ENCODE measurements at regions not wholly inside any gene's neighbourhood (a gene's known extent, or its start where the extent isn't known, plus 50 kb on each side); places are given as distances from the start of the nearest gene placed in this dataset.

DNA sequence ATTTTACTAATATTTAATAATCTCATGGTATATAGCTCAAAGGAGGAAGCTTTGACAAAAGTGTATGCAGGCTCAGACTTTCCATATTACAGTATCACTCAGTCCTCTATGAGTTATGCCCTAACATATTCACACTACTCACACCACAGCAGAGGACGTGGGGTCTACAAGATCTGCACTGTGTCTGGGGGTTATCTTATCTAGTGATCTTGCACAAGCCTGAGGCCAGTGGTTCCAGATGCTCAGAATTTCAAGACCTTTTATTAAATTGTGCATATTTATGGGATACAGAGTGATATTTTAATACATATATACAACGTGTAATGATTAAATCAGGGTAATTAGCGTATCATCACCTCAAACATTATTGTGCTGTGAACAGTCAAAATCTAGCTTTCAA, 933.1 kb downstream of the SQOR start:
- no peak for DNase-seq

DNA sequence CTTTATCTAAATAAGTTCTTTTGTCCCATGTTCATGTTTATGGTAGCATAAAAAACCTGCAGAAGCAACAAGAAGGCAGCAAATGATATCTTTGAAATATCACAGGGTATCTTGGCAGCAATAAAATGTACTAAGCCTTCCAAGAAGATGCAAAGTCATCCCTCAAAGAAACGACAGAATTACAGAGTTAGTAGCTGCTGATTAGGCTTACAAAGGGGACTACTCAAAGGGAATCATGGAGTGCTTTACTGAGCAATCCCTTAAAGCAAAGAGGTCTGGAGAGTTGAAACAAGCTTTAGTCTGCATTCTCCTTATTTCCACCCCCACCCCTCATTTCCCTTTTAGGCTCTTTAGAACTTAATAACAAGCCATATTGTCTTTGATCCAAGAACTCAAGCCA, 935.0 kb downstream of the SQOR start:
- DNase-seq = no peak

DNA sequence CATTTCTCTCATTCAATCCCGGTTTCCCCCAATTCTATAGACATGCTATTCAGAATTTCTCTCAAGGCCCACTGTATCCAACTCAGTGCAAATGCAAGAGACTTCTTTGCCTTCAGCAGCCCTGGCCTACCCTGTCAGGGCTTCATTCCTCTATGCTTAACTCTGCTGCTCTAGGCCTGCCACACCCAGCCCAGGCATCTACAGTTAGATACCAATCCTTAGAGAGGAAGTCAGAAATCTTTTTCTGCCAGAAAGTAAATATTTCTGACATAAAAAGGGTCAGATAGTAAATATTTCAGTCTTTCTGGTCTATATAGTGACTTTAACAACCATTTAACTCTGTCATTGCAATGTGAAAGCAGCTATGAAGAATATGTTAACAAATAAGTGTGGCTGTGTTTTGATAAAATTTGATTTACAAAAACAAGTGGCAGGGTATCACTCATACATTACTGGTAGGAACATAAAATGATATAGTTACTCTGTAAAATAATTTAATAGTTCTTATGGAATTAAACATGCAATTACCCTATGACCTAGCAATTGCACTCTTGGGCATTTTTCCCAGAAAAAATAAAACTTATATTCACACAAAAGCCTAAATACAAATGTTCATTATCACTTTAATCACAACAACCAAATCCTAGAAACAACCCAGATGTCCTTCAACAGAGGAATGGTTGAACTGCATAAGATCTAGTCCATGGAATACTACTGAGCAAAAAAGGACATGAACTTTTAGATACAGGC, 942.0 kb downstream of the SQOR start:
- no peak for DNase-seq

DNA sequence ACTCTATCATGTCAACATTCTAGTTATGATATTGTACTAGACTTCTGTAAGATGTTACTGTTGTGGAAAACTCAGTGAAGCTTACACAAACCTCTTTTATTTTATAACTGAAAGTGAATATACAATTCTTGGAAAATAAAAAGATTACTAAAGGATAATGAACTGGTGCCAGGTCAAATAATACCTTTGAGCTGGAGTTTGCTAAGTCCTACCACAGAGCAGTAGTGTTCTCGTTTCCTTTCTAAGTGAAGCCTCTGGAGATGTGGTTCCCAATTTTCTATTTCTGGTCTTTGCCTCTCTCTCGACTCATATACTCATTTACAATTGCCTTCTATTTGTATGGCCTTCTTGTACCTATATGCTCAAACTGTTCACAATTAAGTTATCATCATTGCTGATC, 942.9 kb downstream of the SQOR start:
- no peak for DNase-seq

DNA sequence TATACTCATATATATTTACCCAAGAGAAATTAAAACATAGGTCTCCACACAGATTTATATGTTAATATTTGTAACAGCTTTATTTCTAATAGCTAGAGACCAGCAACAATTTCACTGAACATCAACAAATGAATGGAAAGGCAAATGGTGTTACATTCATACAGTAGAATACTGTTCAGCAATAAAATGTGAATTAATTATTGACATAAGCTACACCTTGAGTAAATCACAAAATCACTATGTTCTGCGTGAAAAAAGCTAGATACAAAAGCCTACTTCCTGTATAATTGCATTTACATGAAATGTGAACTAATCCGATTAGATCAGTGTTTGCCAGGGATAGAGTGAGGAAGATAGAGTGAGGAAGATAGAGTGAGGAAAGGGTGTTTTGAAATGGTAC, 945.7 kb downstream of the SQOR start:
- DNase-seq = no peak

DNA sequence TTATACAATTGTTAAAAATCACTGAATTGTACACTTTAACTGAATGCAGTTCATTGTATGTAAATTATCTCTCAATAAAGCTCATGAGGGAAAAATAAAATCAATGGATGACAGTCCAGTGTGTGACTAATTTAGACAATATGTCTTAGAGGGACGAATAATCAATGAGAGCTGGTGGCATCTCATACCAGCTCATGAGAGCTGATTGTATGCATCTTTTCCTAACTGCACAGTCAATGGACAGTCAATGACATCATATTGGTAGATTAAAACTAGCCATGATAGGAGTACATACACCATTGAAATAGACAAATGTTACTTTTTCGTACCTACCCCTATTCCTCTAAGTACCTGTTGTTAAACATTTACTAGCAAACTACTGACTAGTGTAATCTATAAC, 946.1 kb downstream of the SQOR start:
- DNase-seq = no peak

DNA sequence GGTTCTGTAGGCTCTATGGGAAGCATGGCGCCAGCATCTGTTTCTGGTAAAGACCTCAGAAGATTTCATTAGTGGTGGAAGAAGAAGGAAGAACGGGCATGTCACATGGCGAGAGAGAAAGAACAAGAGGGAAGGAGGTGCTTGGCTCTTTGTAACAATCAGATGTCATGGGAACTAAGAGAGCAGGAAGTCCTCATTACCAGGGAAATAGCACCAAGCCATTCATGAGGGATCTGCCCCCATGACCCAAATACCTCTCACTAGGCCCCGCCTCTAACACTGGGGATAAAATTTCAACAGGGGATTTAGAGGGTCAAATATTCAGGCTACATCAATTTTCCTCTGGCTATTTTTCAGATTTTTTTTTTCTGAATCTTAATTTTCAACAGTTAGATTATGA, 954.3 kb downstream of the SQOR start:
- DNase-seq = no peak

DNA sequence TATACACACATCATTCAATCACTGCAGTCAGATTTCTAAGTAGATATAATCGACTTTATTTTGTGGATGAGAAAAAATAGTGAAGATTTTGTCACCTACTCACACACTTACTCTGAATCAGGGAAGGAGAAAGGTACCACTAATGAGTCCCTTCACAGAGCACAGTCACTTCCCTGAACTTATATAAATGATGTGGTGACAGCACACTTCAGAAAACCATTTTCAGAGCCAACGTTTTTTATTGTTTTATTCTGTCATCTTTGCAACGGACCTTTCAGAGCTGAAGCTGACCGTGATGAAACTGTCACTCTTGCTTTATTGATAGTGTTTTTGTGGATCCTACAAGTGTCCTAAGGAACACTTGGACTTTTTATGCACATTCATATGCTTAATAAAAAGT, 956.6 kb downstream of the SQOR start:
- DNase-seq = no peak

DNA sequence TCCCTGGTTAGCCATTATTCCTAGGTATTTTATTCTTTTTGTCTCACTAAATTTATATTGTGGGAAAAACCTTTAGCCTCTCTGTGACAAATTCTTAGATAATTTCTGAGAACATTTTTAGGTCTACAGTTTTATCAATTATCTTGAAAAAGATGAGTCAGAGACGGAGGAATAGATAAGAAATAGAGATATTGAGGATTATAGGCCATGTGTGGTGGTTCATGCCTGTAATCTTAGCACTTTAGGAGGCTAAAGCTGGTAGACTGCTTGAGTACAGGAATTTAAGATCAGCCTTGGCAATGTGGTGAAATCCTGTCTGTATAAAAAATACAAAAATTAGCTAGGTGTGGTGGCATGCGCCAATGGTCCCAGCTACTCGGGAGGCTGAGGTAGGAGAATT, 960.2 kb downstream of the SQOR start:
- no peak for DNase-seq

DNA sequence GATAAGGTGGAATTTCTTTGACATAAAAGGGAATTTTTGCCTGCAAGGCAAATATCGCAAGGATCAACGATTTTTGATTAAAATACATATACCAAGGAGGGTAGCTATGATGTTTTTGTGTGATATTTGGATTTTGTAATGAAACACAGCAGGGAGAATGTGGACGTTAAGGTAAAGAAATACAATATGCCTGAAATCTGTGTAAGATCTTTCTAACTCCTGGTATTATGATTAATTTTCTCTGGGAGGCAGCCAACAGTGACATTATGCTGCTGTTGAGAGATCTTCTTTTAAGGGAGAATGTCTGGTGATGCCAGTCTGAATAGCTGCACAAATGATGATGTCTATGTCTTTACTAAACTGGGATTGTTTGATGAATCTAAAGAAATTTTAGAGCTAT, 972.2 kb downstream of the SQOR start:
- DNase-seq = no peak

DNA sequence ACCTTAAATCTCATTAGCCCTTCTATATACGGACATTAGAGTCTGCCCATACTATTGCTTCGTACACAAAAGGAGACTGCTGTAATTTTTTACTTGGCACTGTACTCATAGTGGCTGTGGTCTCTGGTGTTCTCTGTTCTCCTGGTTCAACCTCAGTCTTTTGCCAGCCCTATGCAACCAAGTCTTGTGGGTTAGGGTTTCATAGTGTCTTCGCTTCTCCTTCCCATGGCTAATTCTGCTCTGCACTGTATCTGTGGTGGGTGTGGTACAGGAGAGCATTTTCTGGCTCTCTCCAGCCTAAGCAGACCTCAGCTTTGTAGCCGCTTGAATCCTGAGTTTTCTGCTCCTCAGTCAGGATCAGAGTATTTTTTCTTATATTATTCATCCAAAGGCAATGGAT, 981.2 kb downstream of the SQOR start:
- no peak for DNase-seq

DNA sequence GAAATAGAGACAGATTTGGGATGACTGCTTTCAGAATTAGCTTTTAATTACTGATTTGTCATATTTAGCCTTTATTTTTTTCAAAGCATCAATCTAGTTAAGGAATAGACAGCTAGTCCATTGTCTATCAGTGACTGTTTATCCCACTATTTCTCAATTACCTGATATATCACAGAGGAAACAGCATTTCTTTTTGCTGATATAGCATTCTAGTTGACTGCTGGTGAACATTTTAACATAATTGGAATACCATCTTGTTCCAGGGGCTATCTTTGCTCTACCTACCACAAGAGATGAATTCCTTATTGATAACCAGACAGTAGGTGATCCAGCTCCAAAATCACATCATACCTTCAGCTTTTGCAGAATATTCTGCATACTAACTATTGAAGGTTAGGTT, 982.7 kb downstream of the SQOR start:
- DNase-seq = no peak

DNA sequence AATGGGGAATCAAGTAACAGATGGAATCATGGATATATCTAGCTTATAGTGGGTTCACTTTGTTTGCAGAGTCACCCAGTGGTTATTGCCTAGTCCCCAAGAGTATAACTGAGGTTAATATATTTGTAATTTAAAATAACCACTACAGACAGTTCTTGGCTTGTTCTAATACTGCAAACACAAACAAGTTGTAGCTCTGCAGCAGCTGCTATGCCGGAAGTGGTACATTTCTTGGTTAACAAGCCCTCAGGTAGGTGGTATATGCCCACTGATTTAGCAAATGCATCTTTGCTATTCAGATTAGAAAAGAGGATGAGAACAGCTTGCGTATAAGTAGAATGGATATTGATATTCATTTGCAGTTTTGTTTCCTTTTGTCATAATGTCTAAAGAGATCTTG, 984.2 kb downstream of the SQOR start:
- DNase-seq = no peak

DNA sequence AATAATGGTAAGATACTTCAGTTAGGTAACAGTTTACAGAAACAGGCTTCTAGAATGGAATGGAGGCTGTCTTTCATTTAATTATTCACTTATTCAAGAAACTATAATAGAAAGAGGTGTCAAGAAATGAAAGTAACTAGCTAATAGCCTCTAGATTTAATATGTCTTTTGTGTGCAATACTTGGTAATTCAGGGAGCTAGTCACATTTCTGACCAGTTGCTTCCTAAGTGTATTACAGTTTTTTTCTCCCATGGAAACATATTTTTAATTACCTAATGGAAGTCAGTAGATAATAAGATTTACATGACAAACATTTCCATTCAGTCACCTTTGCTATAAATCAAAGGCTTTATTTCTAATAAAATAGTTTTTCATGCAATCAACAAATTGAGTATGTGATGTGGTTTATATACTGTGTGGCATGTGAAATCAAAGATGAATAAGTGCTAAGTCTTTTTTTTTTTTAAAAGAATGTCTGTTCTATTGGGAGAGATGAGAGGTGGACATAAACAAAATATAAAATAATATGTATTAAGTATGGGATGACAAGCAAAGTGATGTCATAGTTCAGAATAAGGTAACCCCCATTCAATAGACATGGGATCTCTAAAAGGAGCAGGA, 985.7 kb downstream of the SQOR start:
- DNase-seq = no peak

DNA sequence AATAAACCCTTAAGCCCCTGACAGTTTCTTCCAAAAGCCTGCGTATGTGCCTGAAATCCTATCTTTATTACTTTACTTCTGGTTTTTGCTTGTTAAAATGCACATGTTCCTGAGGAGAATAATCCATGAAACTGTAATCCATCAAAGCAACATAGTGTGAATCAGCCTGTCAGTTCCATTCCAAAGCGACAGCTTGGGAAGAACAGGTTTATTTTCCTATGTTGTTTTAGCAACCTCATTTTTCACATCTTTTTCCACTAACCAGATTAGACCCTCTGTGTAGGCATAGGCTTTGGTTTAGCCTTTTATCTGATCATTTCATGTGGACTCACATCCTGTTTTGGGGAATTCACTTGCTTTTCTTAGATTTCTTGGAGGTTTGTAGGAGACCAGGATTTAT, 988.0 kb downstream of the SQOR start:
- no peak for DNase-seq

DNA sequence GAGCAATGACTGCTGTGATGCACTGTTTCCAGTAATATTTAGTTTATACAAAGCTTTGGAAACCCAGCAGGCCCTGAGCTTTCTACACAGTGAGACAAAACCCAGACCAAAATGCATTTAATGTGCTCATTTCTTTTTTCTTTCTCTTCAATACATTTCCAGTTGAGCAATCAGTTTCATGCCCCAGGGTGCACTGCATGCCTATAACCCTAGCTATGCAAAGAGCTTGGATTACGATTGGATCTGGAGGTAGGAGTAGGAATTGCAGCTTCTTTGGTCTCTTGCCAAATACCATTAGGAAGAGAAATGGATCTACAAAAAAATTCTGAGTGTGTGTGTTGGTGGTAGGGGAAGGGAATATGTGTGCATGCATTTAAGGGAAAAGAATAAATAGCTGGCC, 1001.4 kb downstream of the SQOR start:
- no peak for DNase-seq

DNA sequence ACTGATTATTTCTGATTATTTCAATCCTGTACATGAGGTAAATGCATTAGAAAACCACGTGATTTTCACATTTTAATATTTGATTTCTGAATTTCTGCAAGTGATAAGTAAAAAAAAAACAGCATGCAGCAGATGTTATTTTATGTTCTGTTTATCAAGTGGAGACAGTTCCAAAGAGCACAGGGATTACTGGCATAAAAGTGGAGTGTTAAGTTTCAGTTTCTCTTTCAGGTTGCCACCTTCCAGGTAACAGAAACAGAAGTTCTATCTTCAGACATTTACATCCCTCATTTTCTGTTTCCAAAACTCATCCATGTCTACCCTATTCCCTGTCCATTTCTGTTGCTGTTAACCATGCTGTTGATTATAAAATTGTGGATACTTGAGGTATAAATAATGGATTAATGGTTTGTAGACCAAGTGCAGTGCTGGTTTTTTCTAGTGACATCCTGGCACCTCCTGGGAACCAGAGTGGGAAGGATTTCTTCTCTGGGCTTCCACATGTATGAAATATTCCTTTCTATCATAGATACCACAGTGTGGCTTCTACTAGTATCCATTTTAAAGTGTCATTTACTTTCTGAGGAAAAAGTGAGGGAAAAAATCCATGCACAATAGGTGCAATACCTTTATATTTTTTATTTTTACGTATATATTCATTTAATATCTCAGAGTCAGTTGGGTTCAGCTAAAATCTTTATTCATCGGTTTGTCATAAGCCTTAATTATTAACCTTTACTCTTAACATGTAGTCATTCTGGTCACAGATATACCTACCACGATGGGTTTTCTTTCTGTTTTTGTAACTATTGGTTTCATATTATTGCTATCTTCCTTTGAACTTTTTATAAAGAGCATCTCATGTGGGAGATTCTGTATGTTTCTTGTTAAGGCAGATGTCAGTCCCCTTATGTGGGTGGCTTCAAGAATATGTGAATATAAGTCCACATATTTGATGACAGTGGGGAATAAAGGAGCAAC, 1010.0 kb downstream of the SQOR start:
- DNase-seq = no peak

DNA sequence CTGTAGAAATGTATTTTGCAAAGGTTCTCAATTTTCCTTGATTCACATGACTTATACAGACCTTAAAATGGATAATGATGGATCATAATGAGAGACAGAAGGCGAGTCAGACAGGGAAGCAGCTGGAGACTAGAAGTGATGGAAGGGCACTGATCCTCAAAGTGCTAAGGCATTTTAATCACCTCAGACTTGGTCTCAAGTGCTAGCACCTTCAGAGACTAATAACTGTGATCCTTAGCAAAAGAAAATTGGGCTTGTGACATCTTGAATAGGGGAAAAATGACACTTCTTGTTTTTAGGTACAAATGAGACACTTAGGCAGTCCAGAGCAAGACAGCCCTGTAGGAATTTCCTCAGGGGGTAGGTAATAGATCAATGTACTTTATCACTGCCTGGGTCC, 1011.7 kb downstream of the SQOR start:
- DNase-seq = no peak

DNA sequence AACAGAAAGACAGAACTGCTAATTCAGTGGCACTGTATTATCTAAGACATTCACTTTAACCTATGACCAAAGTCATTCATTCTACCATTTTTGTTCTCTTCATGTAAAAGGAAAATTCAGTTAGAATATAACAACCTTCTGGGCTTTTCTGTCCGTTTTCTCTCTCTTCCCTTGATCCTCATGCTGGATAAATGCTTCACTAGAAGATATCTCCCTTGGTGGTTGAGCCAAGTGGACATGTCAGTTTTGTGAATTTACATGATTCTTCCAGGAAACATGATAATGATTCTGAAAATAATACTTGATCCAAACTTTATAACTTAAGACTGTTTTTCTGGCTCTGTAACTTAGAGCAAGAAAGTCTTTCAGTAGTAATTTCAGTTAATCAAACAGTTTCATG, 1012.2 kb downstream of the SQOR start:
- no peak for DNase-seq

DNA sequence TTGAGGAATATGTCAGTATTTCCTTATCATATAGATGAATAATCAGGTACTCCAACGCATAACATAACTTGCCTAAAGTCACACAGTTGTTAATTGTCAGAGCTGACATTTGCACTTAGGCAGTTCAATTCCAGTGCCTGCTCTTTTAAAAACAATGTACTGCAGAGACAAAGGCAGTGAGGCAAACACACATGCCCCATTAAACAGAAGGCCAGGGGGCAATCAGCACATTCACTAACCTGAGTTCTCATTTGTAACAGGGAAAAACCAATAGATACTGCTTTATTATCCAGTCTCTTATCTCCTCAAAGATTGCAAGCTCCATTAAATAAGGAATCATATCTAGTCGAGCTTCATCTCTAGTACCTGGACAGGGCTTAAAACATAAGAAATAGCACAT, 1017.4 kb downstream of the SQOR start:
- DNase-seq = no peak

DNA sequence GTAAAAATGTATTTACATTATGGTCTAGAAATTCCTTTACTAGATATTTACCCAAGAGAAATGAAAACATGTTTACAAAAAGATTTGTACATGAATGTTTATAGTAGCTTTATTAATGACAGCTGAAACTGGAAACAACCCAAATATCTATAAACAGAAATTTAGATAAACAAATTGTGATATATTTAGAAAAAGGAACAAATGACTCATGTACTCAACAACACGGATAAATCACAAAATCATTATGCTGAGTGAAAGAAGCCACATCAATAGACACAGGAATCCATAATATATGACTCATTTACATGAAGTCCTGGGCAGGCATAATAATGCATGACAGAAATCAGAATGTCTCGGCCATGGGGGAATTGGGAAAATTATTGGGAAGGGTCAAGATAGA, 1020.2 kb downstream of the SQOR start:
- DNase-seq = no peak

DNA sequence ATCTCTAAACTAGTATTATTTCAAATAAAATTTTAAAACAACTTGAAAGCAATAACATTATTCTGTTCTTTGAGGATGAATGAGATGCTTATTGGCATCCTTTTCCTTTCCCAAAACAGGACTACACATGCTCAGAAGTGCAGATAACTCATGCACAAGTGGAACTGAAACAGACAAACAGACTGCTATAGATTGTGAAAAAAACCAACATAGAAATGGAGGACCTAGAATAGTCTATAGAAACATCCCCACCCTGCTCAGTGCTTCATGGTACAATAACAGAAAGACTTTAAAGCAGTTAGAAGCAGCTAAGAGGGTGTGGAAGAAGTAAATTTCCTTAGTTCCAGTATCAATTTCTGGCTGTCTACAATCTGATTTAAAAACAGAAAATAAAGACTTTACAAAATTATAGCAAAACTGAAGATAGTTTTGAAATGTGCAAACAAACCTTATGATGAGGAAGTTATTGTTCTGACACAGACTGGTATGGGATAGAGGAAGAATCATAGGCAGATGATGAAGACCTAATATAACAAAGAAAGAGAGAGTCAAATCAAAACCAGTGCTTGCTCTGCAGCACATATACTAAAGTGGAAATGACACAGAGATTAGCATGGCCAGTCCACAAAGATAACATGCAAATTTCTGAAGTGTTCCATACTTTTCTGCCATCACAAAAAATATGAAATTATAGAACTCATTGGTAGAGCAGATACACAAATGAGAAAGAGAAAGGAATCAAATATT, 1025.4 kb downstream of the SQOR start:
- DNase-seq = no peak

DNA sequence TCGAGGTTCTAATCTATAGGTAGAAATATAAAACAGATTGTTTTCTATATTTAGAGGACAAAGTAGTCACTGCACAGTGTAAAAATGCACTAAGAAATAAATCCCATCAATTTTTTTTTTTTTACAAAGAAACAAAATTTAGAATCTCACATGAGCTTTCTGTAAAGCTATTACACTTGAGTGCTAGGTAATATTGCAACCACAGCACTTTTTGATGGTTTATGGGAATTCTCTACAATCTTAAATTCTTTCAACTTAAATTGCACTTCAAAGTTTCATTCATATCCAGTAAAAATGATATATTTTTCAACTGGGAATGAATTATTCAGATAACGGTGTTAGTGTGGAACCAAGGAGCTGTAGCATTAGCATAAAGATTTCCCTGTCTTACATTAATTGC, 1035.4 kb downstream of the SQOR start:
- no peak for DNase-seq

Measured in activated CD4-positive, CD25-positive, alpha-beta regulatory T cell treated with anti-CD3 and anti-CD28 coated beads, Interleukin-2, amount 50 U/mL, for 72 hours (primary cell).